Mesendoderm (in vitro differentiated cells): ENCODE measurements at regions not wholly inside any gene's neighbourhood (a gene's known extent, or its start where the extent isn't known, plus 50 kb on each side); places are given as distances from the start of the nearest gene placed in this dataset.

ENCODE experiments used
- DNase-seq: peaks from one replicate; pipeline ENCODE4 v3.0.0; 2013
- H2AK5ac ChIP-seq: 2 replicates; pipeline ENCODE4 v1.6.1; 2013; ENCODE audit warnings: low read length, inconsistent platforms
- H2BK120ac ChIP-seq: 2 replicates; pipeline ENCODE4 v1.6.1; 2013; ENCODE audit warnings: low read depth, mild to moderate bottlenecking, low read length, moderate library complexity, mixed read lengths
- H2BK15ac ChIP-seq: replicated peaks from 2 replicates; pipeline ENCODE4 v1.6.1; 2013; ENCODE audit warnings: low read depth, mild to moderate bottlenecking, moderate library complexity
- H2BK5ac ChIP-seq: 2 replicates; pipeline ENCODE4 v1.6.1; 2013; ENCODE audit warnings: low read length, inconsistent platforms
- H3K18ac ChIP-seq: 2 replicates; pipeline ENCODE4 v1.6.1; 2013; ENCODE audit warnings: mild to moderate bottlenecking, low read length, mixed read lengths
- H3K23ac ChIP-seq: one replicate; pipeline ENCODE4 v1.6.1; 2013; ENCODE audit warnings: low read length
- H3K27ac ChIP-seq: 2 replicates; pipeline ENCODE4 v1.5.1; 2013; ENCODE audit warnings: low read depth, mild to moderate bottlenecking, inconsistent platforms, low read length, moderate library complexity
- H3K27me3 ChIP-seq: 2 replicates; pipeline ENCODE4 v1.6.1; 2013; ENCODE audit warnings: low read length, control low read depth, mild to moderate bottlenecking, inconsistent platforms; ENCODE audit not compliant: insufficient read depth, poor library complexity
- H3K36me3 ChIP-seq: 2 replicates; pipeline ENCODE4 v1.6.1; 2013; ENCODE audit warnings: low read length, inconsistent platforms; ENCODE audit not compliant: control insufficient read depth, insufficient read depth
- H3K4ac ChIP-seq: one replicate; pipeline ENCODE4 v1.6.1; 2013; ENCODE audit warnings: low read depth, mild to moderate bottlenecking, low read length, moderate library complexity
- H3K4me1 ChIP-seq: 2 replicates; pipeline ENCODE4 v1.6.1; 2013; ENCODE audit warnings: low read depth, low read length, inconsistent platforms; ENCODE audit not compliant: control insufficient read depth
- H3K4me2 ChIP-seq: 2 replicates; pipeline ENCODE4 v1.6.1; 2013; ENCODE audit warnings: low read length
- H3K4me3 ChIP-seq: 2 replicates; pipeline ENCODE4 v1.5.1; 2013; ENCODE audit warnings: mild to moderate bottlenecking, low read length
- H3K56ac ChIP-seq: one replicate; pipeline ENCODE4 v1.6.1; 2013; ENCODE audit warnings: low read length
- H3K79me1 ChIP-seq: 2 replicates; pipeline ENCODE4 v1.6.1; 2013; ENCODE audit warnings: low read length, inconsistent platforms
- H3K79me2 ChIP-seq: 2 replicates; pipeline ENCODE4 v1.6.1; 2013; ENCODE audit warnings: mild to moderate bottlenecking, low read length; ENCODE audit not compliant: control insufficient read depth, insufficient read depth
- H3K9ac ChIP-seq: 2 replicates; pipeline ENCODE4 v1.6.1; 2013; ENCODE audit warnings: low read length, inconsistent platforms
- H4K5ac ChIP-seq: one replicate; pipeline ENCODE4 v1.6.1; 2013; ENCODE audit warnings: low read length
- H4K8ac ChIP-seq: one replicate; pipeline ENCODE4 v1.6.1; 2013; ENCODE audit warnings: low read depth, mild to moderate bottlenecking, control low read depth, low read length, moderate library complexity
- WGBS: extraction: QIAGEN DNeasy Blood & Tissue Kit; methylation state at CpG from one replicate; pipeline ENCODE4 v1.1.7; 2013; ENCODE audit warnings: low lambda C conversion rate, missing lambda C conversion rate; ENCODE audit not compliant: insufficient coverage; ENCODE audit errors: extremely low coverage; 5-methylcytosine and 5-hydroxymethylcytosine counted together

DNA sequence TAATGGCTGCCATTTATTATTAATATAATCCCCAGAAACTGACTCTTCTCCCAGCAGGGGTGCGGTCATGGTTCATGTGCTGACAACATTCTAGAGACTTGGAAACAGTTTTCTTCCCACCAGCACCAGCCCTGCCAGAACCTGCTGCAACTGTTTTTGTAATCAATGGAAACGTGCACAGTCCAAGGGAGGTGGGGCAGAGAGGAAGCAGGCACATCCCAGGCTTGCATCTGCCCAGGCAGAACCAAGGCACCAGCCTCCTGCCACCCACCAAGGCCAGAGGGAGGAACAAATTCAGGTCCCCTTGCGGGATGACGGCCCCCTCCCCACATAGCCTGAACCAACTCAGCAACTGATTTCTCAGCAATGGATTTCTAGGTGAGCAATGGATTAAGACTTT is 119.0 kb downstream of the OAT start:
- Histone ChIP-seq H4K5ac (no peak overlapping the region), H2BK120ac (no peak overlapping the region), H3K79me2 (no peaks in the 10 kb centered on the region), H3K4me1 (no peaks in the 10 kb centered on the region), H3K36me3 (no peaks in the 10 kb centered on the region), H3K23ac (no peak overlapping the region), H3K4ac (no peak overlapping the region), H3K27me3 (no peaks in the 10 kb centered on the region), H3K18ac (no peak overlapping the region), H3K56ac (no peak overlapping the region), H3K9ac (no peak overlapping the region), H3K79me1 (no peaks in the 10 kb centered on the region), H3K27ac (no peak overlapping the region), H2BK15ac (no peak overlapping the region), H2AK5ac (no peak overlapping the region), H2BK5ac (no peak overlapping the region), H3K4me3 (no peak overlapping the region), H4K8ac (no peak overlapping the region), H3K4me2 (no peak overlapping the region)
- no CpG with 5 or more reads among the region's 4 CpGs for WGBS
- DNase-seq: no peak

DNA sequence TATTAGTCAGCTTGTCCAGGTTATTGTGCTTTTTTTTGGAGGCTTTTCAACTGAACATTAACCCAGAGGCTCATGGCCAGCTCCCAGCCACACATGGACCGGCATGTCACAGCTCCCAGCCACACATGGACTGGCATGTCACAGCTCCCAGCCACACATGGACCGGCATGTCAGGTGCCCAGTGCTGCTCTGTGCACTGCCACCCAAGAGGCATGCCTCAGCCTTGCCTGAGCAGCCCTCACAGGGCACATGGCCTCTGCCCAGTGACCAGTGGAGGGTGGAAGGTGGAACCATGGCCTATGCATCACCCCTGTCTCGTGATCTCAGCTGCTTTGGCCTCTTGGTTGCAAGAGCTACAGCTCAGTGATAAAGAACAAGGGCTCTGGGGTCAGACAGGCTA is 119.8 kb downstream of the OAT start:
- H3K9ac ChIP-seq: no peak overlapping the region
- no peak overlapping the region for H3K27ac ChIP-seq
- no peak overlapping the region for H2BK15ac ChIP-seq
- no peak overlapping the region for H3K23ac ChIP-seq
- H3K79me2 ChIP-seq: no peaks in the 10 kb centered on the region
- no peak overlapping the region for H3K56ac ChIP-seq
- no peak overlapping the region for H3K4me2 ChIP-seq
- no peak overlapping the region for H3K18ac ChIP-seq
- no peak overlapping the region for H3K4me3 ChIP-seq
- WGBS: no CpG with 5 or more reads among the region's 3 CpGs
- H4K5ac ChIP-seq: no peak overlapping the region
- H2AK5ac ChIP-seq: no peak overlapping the region
- H3K27me3 ChIP-seq: no peaks in the 10 kb centered on the region
- no peaks in the 10 kb centered on the region for H3K36me3 ChIP-seq
- H4K8ac ChIP-seq: no peak overlapping the region
- H3K4ac ChIP-seq: no peak overlapping the region
- H3K4me1 ChIP-seq: no peaks in the 10 kb centered on the region
- H2BK5ac ChIP-seq: no peak overlapping the region
- H3K79me1 ChIP-seq: no peaks in the 10 kb centered on the region
- H2BK120ac ChIP-seq: no peak overlapping the region
- no peak for DNase-seq

DNA sequence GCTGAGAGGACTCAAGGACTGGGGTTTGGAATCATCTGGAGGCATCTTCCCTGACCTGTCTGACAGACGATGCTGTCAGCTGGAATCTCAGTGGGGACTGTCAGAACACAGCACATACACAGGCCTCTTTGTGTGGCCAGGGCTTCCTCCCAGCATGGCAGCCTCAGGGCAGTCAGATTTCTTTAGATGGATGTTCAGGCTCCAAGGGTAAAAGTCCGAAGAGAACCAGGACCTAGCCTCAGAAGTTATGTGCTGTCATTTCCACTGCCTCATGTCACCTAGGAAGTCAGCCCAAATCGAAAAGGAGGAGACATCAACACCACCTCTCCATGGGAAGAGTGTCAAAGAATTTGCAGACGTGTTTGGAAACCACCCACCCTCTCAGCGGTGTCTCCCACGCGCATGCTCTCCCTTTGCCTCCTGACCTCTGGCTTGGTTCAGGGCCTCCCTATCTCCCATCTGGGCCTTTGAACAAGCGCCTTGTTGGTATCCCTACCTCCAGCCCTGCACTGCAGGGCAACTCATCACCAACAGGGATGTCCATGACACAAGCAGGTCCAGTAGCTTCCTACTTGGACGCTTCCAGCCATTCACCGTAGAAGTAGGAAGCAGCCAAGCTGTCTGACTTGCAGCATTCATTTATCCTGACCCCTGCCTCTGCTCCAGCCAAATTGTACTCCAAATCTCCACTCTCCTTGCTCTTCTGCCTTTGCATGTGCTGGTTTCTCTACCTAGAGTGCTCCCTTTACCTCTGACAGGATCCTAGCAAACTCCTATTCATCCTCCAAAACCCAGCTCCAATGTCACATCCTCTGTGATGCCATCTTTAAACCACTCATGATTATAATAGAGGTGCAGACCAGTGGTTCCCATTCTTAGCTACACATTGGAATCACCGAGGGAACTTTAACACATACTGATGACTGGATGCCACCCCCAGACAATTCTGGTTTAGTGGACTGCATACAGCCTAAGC is 121.6 kb downstream of the OAT start:
- H3K27ac ChIP-seq: no peak overlapping the region
- no peaks in the 10 kb centered on the region for H3K79me2 ChIP-seq
- H3K23ac ChIP-seq: no peak overlapping the region
- H3K9ac ChIP-seq: no peak overlapping the region
- H3K79me1 ChIP-seq: no peaks in the 10 kb centered on the region
- no peaks in the 10 kb centered on the region for H3K36me3 ChIP-seq
- DNase-seq: no peak
- H3K4me2 ChIP-seq: no peak overlapping the region
- no peak overlapping the region for H3K4ac ChIP-seq
- no peak overlapping the region for H3K4me3 ChIP-seq
- no peak overlapping the region for H2BK15ac ChIP-seq
- H2BK5ac ChIP-seq: no peak overlapping the region
- no peaks in the 10 kb centered on the region for H3K4me1 ChIP-seq
- no peak overlapping the region for H4K8ac ChIP-seq
- H3K18ac ChIP-seq: no peak overlapping the region
- H3K27me3 ChIP-seq: no peaks in the 10 kb centered on the region
- no peak overlapping the region for H3K56ac ChIP-seq
- H4K5ac ChIP-seq: no peak overlapping the region
- no peak overlapping the region for H2AK5ac ChIP-seq
- no CpG with 5 or more reads among the region's 11 CpGs for WGBS
- H2BK120ac ChIP-seq: no peak overlapping the region

DNA sequence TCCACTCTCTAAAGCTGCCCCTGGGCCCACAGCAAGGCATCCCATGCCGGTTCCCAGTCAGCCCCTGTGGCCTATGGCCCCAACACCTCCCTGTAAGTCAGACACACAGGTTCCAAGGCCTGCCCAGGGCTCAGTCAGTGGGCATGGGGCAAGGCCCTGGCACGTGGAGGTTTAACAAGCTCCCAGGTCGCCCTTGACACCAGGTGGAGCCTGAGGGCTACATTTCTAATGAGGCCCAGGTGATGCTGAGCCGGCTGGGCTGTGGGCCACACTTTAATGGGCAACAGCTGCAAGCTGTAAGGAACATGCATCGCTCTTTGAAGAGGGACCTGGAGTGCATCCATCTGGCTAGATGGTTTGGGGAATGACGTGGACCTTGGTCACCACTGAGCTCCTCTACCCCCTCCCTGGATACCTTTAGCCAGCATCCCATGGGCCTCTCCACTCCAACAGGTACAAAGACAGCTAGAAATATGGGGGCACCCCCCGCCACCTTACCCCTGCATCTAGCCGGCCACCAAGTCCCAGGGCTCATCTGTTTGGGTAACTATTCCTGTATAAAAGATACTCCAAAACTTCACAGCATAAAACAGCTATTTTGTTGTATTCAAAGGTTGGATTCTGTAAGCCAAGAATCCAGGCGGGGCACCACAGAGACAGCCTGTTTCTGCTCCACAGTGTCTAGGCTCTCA is 122.5 kb downstream of the OAT start:
- no peak overlapping the region for H4K8ac ChIP-seq
- no CpG with 5 or more reads among the region's 9 CpGs for whole genome bisulfite sequencing
- peak; percentile 16 for DNase-seq
- no peak overlapping the region for H3K4me3 ChIP-seq
- H3K9ac ChIP-seq: no peak overlapping the region
- no peak overlapping the region for H2BK15ac ChIP-seq
- no peaks in the 10 kb centered on the region for H3K79me2 ChIP-seq
- H2BK5ac ChIP-seq: no peak overlapping the region
- H3K4ac ChIP-seq: no peak overlapping the region
- no peaks in the 10 kb centered on the region for H3K79me1 ChIP-seq
- H3K27me3 ChIP-seq: no peaks in the 10 kb centered on the region
- H3K4me1 ChIP-seq: no peaks in the 10 kb centered on the region
- no peak overlapping the region for H3K23ac ChIP-seq
- H3K18ac ChIP-seq: no peak overlapping the region
- no peaks in the 10 kb centered on the region for H3K36me3 ChIP-seq
- H2BK120ac ChIP-seq: no peak overlapping the region
- no peak overlapping the region for H4K5ac ChIP-seq
- H3K27ac ChIP-seq: no peak overlapping the region
- no peak overlapping the region for H3K4me2 ChIP-seq
- H3K56ac ChIP-seq: no peak overlapping the region
- no peak overlapping the region for H2AK5ac ChIP-seq

DNA sequence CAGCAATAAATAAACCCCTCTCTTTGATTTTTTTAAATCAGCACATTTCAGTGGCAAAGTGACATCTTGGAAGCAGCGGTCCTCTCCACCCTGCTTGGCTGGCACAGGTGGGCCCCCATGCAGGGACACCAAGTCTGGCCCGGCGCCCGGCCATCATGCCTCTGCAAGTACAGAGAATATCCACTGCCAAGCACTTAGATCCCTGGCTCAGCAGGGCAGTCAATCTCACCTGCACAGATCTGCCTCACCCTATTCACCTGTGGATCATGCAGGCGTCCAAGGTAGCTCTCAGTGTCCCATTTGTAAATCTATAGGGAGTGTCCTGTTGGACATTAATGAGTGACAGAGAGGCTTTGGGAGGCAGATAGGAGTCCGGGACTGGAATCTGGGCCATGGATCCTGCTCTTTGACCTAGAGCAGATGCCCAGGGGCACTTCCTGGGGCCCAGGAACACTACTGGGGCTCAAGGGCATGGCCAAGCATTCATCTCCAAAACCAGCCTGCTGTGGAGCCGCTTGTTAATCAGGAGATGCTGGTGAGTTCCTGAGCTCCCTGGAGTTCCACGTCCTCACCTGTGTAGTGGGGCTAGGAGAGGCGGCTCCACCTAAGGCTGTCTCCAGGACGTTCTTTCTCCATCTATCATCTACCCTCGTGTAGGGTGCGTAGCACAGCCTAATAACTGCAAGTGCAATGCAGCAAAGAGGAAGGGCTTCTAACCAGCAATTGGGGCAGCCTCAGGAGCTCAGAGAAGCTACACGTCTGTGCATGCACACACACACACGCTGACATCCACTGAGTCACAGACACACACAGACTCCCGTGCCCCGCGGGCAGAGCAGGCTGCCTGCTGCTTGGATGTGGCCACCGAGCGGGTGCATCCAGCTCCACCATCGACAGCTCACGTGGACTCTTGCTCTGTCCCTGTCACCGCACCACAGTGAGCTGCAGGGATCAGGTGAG is 123.6 kb downstream of the OAT start:
- no CpG with 5 or more reads among the region's 22 CpGs for WGBS
- H2BK15ac ChIP-seq: no peak overlapping the region
- DNase-seq: no peak

More for the DNA sequence above, 123.6 kb downstream of the OAT start:
- Histone ChIP-seq H3K4me2 (no peak overlapping the region), H2BK120ac (no peak overlapping the region), H3K56ac (no peak overlapping the region), H3K4me3 (no peak overlapping the region), H2AK5ac (no peak overlapping the region), H4K5ac (no peak overlapping the region), H3K27me3 (no peaks in the 10 kb centered on the region), H3K9ac (no peak overlapping the region), H2BK5ac (no peak overlapping the region), H3K4me1 (no peaks in the 10 kb centered on the region), H4K8ac (no peak overlapping the region), H3K79me2 (no peaks in the 10 kb centered on the region), H3K27ac (no peak overlapping the region), H3K36me3 (no peaks in the 10 kb centered on the region), H3K4ac (no peak overlapping the region), H3K23ac (no peak overlapping the region), H3K79me1 (no peaks in the 10 kb centered on the region), H3K18ac (no peak overlapping the region)
